Colonic mucosa (tissue), 4 donors: ENCODE measurements at regions not wholly inside any gene's neighbourhood (a gene's known extent, or its start where the extent isn't known, plus 50 kb on each side); places are given as distances from the start of the nearest gene placed in this dataset.

Source experiments
- DNase-seq: peaks from one replicate; pipeline ENCODE4 v3.0.0-alpha.2; 2020
- H3K27ac ChIP-seq: fragments of 200-600 bp; one replicate; pipeline ENCODE4 v1.8.0; 2021
- H3K27me3 ChIP-seq: fragments of 200-600 bp; one replicate; pipeline ENCODE4 v1.8.0; 2021
- H3K36me3 ChIP-seq: fragments of 200-600 bp; one replicate; pipeline ENCODE4 v1.8.0; 2021
- H3K4me1 ChIP-seq: fragments of 200-600 bp; one replicate; pipeline ENCODE4 v1.8.0; 2021; ENCODE audit warnings: mild to moderate bottlenecking
- H3K4me3 ChIP-seq: fragments of 200-600 bp; one replicate; pipeline ENCODE4 v1.8.0; 2021
- H3K9ac ChIP-seq, 2 donors: one replicate each; pipeline ENCODE4 v1.7.0; 2013; ENCODE audit warnings: control low read depth in 2 of 2, low read depth in 2 of 2, low read length in 2 of 2
- H3K9me3 ChIP-seq: fragments of 200-600 bp; one replicate; pipeline ENCODE4 v1.8.0; 2021
- CTCF ChIP-seq: fragments of 200-600 bp; IDR thresholded peaks from one replicate; pipeline ENCODE4 v1.8.0; 2022; ENCODE audit warnings: antibody characterized with exemption, mild to moderate bottlenecking
- intact Hi-C: fragments of 100-400 bp; cut with DNase I; formaldehyde crosslinking; loops from one replicate; pipeline ENCODE4 v1.14.1; 2022
- donor health status: healthy.
- donor health status: DM: no; HTN: no; CAD: no.
- donor health status: DM: no; HTN: no; CAD: no.

- H3K27me3 ChIP-seq, result no peaks in the 10 kb centered on the region
- no peaks in the 10 kb centered on the region for H3K4me1 ChIP-seq
- no peak overlapping the region for H3K9ac ChIP-seq
- intact Hi-C loops, result no loop called here
- no peak overlapping the region for H3K4me3 ChIP-seq
- TF ChIP-seq CTCF, result no peak
- no peak overlapping the region for H3K27ac ChIP-seq
- DNase-seq, result no peak
- no peaks in the 10 kb centered on the region for H3K9me3 ChIP-seq
- H3K36me3 ChIP-seq, result no peaks in the 10 kb centered on the region
These were observed 94.2 kb upstream of the SLC2A1 start for GRCh38 chr1:43052786-43053439.

- no peak overlapping the region for H3K27ac ChIP-seq
- no peaks in the 10 kb centered on the region for H3K9me3 ChIP-seq
- TF ChIP-seq CTCF, result no peak
- no peak overlapping the region for H3K4me3 ChIP-seq
- no peak overlapping the region for H3K9ac ChIP-seq
- H3K36me3 ChIP-seq, result no peaks in the 10 kb centered on the region
- intact Hi-C loops, result no loop called here
- H3K4me1 ChIP-seq, result no peaks in the 10 kb centered on the region
- no peak for DNase-seq
- no peaks in the 10 kb centered on the region for H3K27me3 ChIP-seq
These were observed 93.7 kb upstream of the SLC2A1 start for GRCh38 chr1:43052322-43052721.

DNA sequence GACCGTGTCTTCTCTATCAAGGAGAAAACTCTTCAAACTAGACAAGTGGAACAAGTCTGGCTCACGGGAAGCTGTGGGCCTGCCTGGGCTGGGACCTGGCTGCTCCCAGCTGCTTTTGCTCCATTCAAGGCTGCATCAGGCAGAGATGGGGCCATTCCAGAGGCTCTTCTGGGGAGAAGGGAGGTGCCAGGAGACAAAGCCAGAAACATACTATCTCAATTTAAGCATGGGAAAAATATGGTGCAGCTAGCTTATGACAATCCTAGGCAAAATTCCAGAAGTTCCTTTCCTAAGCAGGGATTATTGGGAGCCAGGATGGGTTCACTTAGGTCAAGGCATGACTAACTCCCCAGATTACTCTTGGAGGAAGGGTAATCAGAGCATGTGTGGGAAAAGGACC is 90.8 kb upstream of the SLC2A1 start:
- no peak for TF ChIP-seq CTCF
- H3K4me3 ChIP-seq, result no peak overlapping the region
- intact Hi-C loops, result no loop called here
- no peak overlapping the region for H3K9ac ChIP-seq
- no peaks in the 10 kb centered on the region for H3K4me1 ChIP-seq
- no peak for DNase-seq
- no peak overlapping the region for H3K27ac ChIP-seq
- H3K9me3 ChIP-seq, result no peaks in the 10 kb centered on the region
- no peaks in the 10 kb centered on the region for H3K27me3 ChIP-seq
- H3K36me3 ChIP-seq, result no peaks in the 10 kb centered on the region

- no peaks in the 10 kb centered on the region for H3K4me1 ChIP-seq
- intact Hi-C loops, result no loop called here
- no peak overlapping the region for H3K9ac ChIP-seq
- no peaks in the 10 kb centered on the region for H3K9me3 ChIP-seq
- no peak for DNase-seq
- H3K4me3 ChIP-seq, result no peak overlapping the region
- no peak overlapping the region for H3K27ac ChIP-seq
- H3K27me3 ChIP-seq, result no peaks in the 10 kb centered on the region
- H3K36me3 ChIP-seq, result no peaks in the 10 kb centered on the region
- no peak for TF ChIP-seq CTCF
These were observed 89.9 kb upstream of the SLC2A1 start for GRCh38 chr1:43048601-43049011.

- no peak for TF ChIP-seq CTCF
- Histone ChIP-seq H3K4me1 (no peaks in the 10 kb centered on the region), H3K36me3 (no peaks in the 10 kb centered on the region), H3K27me3 (no peaks in the 10 kb centered on the region), H3K9ac (no peak overlapping the region), H3K27ac (no peak overlapping the region), H3K4me3 (no peak overlapping the region), H3K9me3 (no peaks in the 10 kb centered on the region)
- intact Hi-C loops, result no loop called here
- no peak for DNase-seq
These were observed 88.5 kb upstream of the SLC2A1 start for GRCh38 chr1:43047135-43047534.
